HG02870 (cell line): ENCODE measurements at regions not wholly inside any gene's neighbourhood (a gene's known extent, or its start where the extent isn't known, plus 50 kb on each side); places are given as distances from the start of the nearest gene placed in this dataset.
"Not testable (repeated sequence)": the region's sequence is repeated elsewhere in the genome, so short reads cannot be mapped to it uniquely, and the experiment has no call there.

Source experiments
- ATAC-seq: cut with Tn5 transposase; IDR thresholded peaks from one replicate; pipeline ENCODE4 v1.9.1; 2021; ENCODE audit warnings: mild to moderate bottlenecking, moderate library complexity; ENCODE audit not compliant: unreplicated experiment

DNA sequence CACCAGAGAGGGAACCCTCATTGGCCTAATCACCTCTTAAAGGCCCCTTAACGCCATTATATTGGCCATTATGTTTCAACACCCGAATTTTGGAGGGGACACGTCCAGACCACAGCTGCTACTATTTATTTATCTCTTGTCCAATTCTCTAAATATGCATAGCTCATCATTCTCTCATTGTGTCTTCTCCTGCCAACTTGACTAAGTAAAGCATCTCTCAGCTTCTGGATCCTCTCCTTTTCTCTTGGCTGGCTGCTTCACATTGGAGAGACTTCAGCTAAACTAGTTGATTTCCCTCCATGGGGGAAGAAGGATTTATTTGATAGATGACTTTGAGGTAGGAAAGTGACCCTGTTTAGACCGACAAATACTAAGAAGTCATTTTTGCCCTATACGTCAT lies 120.4 kb upstream of the KRR1 start:
- no peak for ATAC-seq

- no peak for ATAC-seq
Measured at GRCh38 chr12:75630091-75630490, 118.7 kb upstream of the KRR1 start.

- ATAC-seq, result no peak
Measured at GRCh38 chr12:75628916-75629315, 117.5 kb upstream of the KRR1 start.

- no peak for ATAC-seq
Measured at GRCh38 chr12:75628511-75628910, 117.1 kb upstream of the KRR1 start.

DNA sequence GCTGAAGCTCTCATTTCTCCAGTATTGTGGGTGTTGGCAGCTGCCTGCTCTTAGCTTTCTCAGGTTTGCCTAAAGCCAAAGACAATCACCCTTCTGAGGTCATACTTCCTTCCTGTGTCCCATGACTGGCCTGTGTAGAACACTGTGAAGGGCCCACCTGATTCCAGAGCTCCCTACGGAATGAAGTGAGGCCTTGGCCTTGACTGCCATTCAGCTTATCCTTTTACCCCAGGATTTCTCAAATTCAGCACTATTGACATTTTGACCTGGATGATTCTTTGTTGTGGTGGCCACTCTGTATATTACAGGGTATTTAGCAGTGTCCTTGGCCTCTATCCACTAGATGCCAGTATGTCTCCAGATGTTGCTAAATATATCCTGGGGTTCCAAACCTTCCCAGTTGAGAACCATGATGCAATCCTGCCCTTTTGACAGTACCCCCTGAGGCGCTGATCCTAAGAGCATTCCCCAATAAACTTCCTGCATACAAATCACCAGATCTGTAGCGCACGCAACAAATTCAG lies 112.3 kb upstream of the KRR1 start:
- ATAC-seq, result no peak

- no peak for ATAC-seq
Measured at GRCh38 chr12:75622492-75622891, 111.1 kb upstream of the KRR1 start.

- ATAC-seq, result not testable (repeated sequence)
Measured at GRCh38 chr12:75614396-75614795, 103.0 kb upstream of the KRR1 start.

- no peak for ATAC-seq
Measured at GRCh38 chr12:75613981-75614380, 102.6 kb upstream of the KRR1 start.

- no peak for ATAC-seq
Measured at GRCh38 chr12:75611041-75611440, 99.6 kb upstream of the KRR1 start.

GRCh38 chr12:75606956-75607355 lies 95.5 kb upstream of the KRR1 start:
- no peak for ATAC-seq

DNA sequence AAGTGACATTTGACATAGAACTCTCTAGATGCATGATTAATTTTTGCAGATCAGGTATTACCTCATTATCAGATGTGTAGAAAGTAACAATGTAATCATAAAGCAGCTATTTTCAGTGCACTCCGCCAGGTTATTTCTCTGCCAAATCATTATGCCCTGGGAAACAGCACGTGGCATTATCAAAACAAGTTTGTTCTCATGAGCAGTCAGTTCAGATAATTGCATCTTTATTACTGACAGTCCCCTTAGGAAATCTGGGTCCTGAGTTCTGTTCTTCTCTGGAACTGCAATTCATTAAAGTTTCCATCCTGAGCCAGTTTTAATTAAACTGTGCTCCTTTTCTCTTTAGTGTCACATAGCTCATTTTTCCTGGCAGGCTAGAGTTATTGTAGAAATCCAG lies 94.7 kb upstream of the KRR1 start:
- ATAC-seq, result no peak

- no peak for ATAC-seq
Measured at GRCh38 chr12:75603475-75603874, 92.1 kb upstream of the KRR1 start.

DNA sequence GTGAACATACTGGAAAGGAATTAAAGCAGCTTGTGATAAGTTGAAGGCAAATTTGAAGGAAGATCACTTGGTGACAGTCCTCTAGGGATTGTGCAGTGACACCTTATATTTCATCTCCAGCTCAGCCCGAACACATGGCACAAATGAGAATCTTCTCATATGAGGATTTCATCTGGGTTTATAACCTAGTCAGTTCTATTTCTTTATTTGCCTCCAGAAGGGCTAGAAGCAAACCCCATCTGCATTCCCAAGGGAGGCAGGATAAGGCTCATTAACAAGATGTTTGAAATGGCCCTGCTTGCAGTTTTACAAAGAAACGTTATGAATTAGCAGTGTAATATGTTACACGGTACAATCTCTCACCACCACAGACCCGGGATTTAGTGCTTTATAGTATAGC lies 90.7 kb upstream of the KRR1 start:
- no peak for ATAC-seq

- ATAC-seq, result no peak
Measured at GRCh38 chr12:75600146-75600545, 88.7 kb upstream of the KRR1 start.

DNA sequence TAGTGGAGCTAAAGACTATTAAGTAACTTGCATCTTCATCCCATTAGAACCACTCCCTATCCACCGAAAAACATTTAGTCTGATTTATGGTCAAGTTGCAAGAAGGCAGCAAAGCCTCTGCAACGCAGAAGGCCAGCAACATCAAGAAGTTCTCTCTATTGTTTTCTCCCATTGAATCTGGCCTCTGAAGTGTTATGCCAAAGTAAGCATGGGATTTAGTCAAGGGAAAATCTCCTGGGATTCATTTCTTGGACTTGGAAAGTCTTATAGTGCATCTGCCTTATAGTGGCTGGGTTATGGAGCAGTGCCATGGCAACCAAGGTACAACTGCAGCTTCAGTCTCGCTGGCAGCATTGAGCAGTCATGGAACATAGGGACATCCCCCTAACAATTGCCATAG lies 87.7 kb upstream of the KRR1 start:
- no peak for ATAC-seq

DNA sequence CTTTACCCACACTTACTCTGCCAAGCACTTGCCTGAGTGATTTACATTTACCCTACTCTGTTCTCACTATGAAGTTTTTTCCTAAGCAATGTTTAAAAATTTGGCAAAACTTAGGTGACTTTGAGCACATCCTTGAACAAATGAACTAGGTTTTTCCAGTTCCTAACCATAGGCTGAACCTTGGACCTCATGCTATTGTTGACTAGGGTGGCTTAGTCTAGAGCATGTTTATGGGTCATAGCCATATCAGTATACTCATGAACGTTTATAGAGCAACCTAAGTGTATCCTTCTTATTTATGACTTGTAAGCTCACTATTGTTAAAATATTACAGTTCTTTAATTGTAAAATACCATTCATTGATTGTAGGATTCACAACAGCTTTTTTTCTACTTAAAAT lies 85.0 kb upstream of the KRR1 start:
- ATAC-seq, result no peak

DNA sequence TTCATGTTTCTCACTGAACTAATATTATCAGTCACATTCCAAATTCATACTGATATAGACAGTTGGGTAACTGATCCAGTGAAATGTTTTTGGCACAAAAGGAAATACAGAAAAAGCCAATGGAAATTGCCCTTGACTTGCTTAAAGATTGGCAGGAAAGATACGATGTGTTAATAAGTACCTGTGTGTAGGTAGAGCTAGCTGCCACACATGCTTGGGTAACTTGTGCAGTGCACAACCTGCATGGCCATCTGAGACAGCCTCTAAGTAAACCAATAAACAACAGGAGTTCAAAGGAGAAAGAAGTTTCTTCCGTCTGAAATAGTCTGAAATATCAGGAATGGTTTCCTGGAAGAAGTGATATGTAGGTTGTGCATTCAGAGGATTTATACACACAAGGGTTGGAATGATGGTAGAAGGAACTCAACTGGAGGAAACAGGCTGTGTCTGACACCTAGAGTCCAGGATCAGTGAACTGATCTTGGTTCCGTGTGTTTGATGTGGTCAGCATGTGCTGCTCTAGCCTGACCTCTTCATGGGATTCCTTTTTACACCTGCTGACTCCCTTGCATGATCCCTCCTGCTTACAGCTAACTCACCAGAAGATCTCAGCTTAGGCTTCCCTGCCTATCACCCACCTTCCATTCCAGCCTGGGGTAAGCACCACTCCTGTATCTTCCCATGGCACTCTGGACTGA lies 81.4 kb upstream of the KRR1 start:
- no peak for ATAC-seq

- ATAC-seq, result no peak
Measured at GRCh38 chr12:75592086-75592485, 80.7 kb upstream of the KRR1 start.

- ATAC-seq, result no peak
Measured at GRCh38 chr12:75591628-75592027, 80.2 kb upstream of the KRR1 start.

GRCh38 chr12:75589801-75590200 lies 78.4 kb upstream of the KRR1 start:
- no peak for ATAC-seq

- no peak for ATAC-seq
Measured at GRCh38 chr12:75587340-75588106, 76.1 kb upstream of the KRR1 start.

DNA sequence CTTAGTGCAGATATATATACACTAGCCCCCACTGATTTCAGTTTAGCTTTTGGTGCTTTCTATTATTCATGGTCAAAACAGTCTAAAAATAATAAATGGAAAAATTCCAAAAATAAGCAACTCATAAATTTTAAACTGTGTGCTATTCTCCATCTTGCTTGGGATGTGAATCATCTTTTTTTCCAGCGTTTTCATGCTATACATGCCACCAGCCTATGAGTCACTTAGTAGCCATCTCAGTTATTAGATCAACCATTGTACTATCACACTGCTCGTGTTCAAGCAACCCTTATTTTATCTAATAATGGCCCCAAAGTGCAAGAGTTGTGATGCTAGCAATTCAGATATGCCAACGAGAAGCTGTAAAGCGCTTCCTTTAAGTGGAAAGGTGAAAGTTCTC lies 73.9 kb upstream of the KRR1 start:
- no peak for ATAC-seq
